AG20443 (cell line): ENCODE measurements at regions not wholly inside any gene's neighbourhood (a gene's known extent, or its start where the extent isn't known, plus 50 kb on each side); places are given as distances from the start of the nearest gene placed in this dataset.

Experiments used
- DNase-seq: peaks from one replicate; pipeline ENCODE4 v3.0.0; 2012; ENCODE audit warnings: low spot score, mixed read lengths

DNA sequence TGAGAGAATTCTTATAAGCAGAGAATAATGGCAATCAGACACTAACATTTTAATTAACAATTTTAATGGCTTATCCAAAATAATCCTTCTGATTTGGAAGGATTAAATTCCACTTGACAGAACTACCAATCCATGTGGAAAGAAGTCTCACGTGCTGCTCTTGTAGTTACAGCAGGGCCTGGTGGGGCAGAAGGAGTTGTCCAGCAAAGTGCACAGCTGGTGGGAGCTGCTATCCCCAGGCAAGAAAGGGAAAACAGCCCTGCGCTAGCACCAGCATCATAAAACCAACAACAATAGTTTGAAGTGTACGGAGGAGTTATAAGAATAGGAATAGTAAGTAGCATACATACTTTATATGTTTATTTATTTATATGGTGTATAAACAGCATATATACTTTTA is 127.4 kb upstream of the TRIM2 start:
- DNase-seq: no peak

DNA sequence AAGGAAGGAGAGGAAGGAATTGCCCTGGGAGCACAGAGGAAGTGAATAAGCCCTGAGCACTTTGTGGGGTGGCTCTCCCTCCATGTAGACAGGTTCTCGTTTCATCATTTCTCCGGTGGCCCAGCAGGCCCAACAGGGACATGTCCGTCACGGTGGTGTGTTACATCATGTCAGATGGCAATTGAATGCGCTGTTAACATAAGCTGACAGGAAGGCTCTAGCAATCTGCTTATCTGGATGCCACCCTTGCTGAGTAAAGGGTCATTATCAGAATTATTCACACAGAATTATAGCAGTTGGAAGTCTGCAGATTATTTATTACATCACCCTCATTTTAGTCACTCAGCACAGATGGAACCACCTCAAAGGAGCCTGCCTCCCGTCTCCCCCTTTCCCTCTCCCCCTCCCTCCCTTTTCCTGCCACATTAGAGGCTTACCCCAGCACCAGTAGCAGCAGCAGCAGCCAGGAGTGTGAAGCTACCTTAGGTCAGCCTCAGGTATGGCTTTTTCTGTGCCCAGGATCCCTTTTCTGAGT is 124.3 kb upstream of the TRIM2 start:
- DNase-seq: no peak

GRCh38 chr4:153081006-153081580 is 123.2 kb upstream of the TRIM2 start:
- DNase-seq: no peak

DNA sequence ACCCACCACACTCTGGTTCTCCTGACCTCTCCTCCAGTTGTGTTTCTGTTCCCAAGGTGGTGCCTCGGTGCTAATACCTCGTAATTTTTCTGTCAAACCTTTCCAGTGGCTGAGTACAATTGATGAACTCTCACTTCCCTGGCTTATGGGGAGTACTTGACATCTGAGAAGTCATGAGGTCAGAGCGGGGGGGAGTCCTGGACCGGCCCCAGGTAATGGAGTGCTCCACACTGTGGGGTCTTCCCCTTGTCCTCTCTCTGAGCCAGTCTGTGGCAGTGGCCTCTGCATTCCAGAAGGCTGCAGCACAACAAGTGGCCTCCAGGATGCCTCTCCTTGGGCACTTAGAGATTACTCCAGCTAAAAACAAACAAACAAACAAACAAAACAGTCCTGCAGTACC is 122.5 kb upstream of the TRIM2 start:
- no peak for DNase-seq

GRCh38 chr4:153082322-153083301 is 121.6 kb upstream of the TRIM2 start:
- no peak for DNase-seq

DNA sequence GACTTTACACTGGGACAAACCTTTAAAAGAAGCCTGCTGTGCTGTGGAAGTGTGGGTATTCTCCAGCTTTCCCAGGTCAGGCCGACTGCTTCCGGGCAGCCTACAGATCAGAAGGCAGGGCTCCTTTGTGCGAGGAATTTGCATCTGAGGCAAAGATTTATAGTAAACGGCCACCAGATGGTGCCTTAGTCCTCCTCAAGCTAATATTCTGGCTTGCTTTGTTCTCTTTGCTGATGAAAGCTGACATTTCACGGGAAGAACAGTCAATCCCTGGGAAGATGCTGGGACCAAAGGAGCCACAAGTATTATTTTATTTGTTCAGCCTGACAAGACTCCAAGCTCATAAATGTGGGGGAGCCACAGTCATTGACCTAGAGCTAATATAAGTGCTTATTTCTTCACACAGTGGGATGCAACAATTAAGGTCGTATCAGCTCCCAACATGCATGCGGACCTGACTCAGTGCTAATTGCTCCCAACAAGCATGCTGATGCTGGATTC is 120.7 kb upstream of the TRIM2 start:
- peak; percentile 84 for DNase-seq

DNA sequence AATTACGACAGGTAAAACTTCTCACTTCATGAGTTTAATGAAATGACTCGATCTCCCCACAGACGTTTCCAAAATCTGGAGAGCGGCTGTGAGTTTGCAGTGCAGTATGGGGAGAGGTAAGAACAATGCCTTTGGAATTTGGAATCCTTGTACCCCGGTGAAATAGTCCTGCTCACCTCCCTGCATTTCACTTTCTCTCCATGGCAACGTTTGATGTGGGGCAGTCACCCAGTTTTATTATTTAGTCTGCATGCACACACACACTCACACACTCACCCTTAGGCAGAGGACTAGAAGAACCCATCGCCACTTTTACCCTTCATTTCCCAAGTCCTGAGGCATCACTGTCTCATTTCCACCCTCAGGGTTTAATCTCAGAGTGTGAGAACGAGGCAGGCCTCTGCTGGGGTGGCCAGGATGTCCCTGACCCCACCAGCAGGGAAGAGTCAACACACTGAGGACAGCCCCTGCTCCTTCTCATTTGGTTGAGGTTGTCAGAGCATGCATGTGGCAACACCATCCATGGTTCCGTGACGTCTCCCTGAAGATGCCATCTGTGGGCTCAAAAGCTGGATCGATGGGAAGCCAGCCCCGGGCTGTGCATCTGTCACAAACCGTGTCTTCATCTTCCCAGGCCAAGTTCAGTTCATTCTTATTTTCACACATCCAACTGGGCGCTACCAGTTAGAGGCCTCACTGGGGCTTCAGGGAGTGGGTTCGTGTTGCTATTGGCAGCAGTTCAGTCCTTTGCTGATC is 119.8 kb upstream of the TRIM2 start:
- DNase-seq: no peak

DNA sequence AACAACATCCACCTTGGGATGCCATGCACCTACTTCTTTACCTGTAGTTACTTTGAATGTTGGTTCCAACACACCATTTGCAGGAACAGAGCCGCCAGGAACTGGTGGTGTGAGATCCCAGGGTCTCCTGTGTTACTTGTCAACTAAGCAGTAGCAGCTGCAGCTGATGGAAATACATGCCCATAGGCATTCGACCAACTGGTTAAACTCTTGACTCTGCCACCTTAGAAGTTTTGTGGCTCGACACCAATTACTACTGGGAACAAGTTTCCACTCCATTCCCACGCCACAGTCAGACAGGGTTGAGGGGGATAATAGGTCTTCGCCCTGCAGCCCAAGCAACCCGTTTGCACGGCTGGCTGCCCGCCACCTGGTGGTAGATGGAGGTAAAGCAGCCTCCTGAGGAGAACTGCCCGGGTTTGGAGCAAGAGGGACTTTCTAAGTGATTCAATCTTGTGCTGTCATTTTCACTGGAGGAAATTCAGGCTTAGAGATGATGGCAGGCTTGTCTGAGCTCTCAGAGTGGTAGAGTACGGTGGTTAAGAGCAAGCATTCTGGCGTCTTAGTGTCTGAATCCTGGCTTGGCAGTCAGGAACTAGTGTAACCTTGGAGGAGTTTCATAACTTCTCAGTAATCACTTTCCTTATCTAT is 119.1 kb upstream of the TRIM2 start:
- DNase-seq: peak; percentile 88

- DNase-seq: no peak
Measured at GRCh38 chr4:153087671-153088194, 116.5 kb upstream of the TRIM2 start.

- no peak for DNase-seq
Measured at GRCh38 chr4:153089742-153090141, 114.5 kb upstream of the TRIM2 start.

GRCh38 chr4:153090181-153090580 is 114.1 kb upstream of the TRIM2 start:
- DNase-seq: no peak

- DNase-seq: no peak
Measured at GRCh38 chr4:153090670-153091385, 113.4 kb upstream of the TRIM2 start.

DNA sequence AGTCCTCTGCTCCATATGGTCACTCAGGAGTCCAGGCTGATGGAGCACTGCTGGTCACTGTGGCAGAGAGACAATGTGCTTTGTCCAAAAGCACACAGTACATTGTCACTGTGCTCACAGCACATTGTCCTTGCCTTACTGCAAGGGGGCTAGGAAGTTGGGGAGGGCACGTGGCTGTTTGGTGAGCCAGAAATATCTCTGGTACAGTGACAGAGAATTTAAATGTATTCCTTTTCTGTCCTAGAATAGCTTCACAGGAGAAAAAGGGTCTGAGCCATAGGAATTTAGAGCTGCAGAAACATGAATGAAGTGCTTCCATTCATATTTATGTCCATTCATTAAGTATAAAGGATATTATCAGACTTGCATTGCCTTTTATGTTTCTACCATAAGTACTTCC is 110.8 kb upstream of the TRIM2 start:
- no peak for DNase-seq

DNA sequence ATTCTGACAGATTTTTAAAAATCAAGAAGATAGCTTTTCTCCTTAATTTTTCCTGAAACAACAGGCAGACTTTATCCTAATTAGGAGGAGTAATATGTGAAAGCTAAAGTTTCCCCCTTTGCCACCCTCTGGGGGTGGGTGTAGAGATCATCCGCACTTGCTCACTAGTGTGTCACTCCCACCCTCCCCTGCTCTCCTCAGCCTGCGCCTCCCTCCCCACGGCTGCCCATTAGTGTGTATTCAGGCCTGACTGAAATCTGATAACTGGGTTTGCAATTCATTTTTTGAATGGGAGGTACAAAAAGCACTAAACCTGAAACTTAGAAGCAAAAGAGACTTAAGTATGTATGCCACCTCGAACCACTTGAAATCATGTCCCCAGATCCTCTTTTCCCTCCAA is 110.4 kb upstream of the TRIM2 start:
- no peak for DNase-seq

DNA sequence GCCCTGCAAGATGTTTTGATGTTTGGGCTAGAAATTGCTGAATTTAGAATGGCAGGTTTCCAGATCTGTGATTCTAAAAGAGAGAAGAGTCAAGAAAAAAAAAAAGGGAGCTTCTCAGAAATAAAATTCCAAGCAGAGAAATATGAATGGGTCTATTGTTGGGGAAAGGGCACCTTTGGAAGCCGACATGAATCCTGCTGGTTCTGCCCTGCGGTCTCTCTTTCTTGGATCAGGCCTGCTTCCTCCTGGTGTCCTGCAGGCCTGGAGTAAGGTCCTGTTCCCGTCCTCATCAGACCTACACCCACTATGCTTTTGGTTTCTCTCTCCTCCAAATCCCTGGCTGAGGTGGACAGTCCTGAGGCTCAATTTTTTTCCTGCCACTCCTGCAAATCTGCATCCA is 109.8 kb upstream of the TRIM2 start:
- DNase-seq: no peak

DNA sequence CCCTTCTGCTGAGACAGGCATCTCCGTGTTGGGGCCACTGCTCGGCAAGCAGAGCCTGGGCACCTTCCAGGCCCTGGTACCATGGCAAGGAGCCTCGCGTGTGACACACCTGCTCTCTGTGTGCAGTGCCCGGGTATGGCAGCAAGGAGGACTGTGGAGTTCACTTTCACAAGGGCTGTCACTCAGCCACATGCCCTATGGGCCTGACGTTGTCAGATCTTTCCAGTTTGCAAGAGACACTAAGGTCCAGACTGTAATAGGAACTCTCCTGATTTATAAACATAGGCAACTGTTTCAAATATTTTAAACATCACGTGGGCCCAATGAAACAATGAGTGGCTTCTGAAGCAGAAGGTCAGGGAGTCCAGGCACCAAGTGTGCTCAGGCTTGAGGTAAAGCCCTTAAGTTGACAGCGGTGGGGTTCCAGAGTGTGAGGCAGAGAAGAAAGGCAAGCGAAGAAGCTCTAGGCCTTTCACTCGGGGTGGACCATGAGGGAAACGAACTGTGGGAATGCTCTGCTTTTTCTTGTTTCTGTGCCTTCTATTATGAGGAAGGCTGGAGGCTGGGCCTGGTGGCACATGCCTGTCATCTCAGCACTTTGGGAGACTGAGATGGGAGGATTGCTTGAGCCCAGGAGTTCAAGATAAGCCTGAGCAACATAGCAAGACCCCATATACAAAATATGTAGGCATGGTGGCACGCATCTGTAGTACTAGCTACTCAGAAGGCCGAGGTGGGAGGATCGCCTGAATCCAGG is 108.6 kb upstream of the TRIM2 start:
- no peak for DNase-seq

- no peak for DNase-seq
Measured at GRCh38 chr4:153096344-153096743, 107.9 kb upstream of the TRIM2 start.

DNA sequence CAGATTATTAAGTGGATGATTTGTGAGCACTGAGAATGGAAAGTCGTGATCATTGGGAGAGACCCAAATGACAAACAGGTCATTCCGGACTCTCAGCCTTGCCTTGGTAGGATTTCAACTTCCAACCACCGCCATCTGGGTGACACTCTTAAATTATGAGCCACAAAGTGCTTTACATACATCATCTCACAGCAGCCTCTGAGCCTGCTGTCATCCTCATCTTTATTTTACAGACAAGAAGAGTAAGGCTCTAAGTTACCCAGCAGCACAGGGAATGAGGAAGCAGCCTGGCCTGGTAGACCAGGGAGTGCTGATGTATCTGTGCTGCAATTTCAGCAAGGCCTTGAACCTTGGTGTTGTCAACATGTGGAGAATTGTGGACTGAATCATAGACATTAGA is 105.8 kb upstream of the TRIM2 start:
- DNase-seq: no peak

GRCh38 chr4:153099391-153100140 is 104.7 kb upstream of the TRIM2 start:
- no peak for DNase-seq
